ENCODE measurements at regions not wholly inside any gene's neighbourhood (a gene's known extent, or its start where the extent isn't known, plus 50 kb on each side); places are given as distances from the start of the nearest gene placed in this dataset.

- TF ChIP-seq CTCF (conservative IDR thresholded peaks at IDR 0.05; ENCODE audit: low read depth, low read length) (no peak), EZH2 (IDR thresholded peaks at IDR 0.05; ENCODE audit: borderline replicate concordance, low read depth, low read length, poor library complexity, severe bottlenecking) (no peak)
Measured at GRCh38 chrX:25548811-25549210, 533.0 kb upstream of the ARX start.
